HepG2 (cell line): ENCODE measurements at regions not wholly inside any gene's neighbourhood (a gene's known extent, or its start where the extent isn't known, plus 50 kb on each side); places are given as distances from the start of the nearest gene placed in this dataset.

ENCODE experiments used
- CENPBD1 ChIP-seq: sonication (generic); formaldehyde crosslinking; IDR thresholded peaks from 2 replicates; pipeline ENCODE4 v1.8.0; 2022; ENCODE audit warnings: missing genetic modification reagents, low read depth, mild to moderate bottlenecking, borderline replicate concordance
- CTCF ChIP-seq: sonication (generic); formaldehyde crosslinking; IDR thresholded peaks from 2 replicates; pipeline ENCODE4 v1.5.0; 2020; ENCODE audit warnings: mild to moderate bottlenecking, missing genetic modification reagents, moderate library complexity
- HMG20B ChIP-seq: conservative IDR thresholded peaks from 2 replicates; pipeline ENCODE4 v1.6.1; 2016; ENCODE audit warnings: missing genetic modification reagents, missing compliant biosample characterization
- MAZ ChIP-seq, 2 experiments: sonication (generic) in 1 of 2; formaldehyde crosslinking in 1 of 2; IDR thresholded peaks; 2 replicates each; pipeline versions ENCODE4 v1.5.0 to v1.6.1; 2012 to 2020; ENCODE audit warnings: low read depth in 2 of 2, mild to moderate bottlenecking in 2 of 2, borderline replicate concordance in 1 of 2, improper control_type of control experiment in 1 of 2, low read length in 1 of 2, missing genetic modification reagents in 1 of 2, moderate library complexity in 1 of 2
- MIXL1 ChIP-seq: IDR thresholded peaks from 2 replicates; pipeline ENCODE4 v1.6.1; 2016
- ZNF253 ChIP-seq: sonication (generic); formaldehyde crosslinking; IDR thresholded peaks from 2 replicates; pipeline ENCODE4 v1.8.0; 2022; ENCODE audit warnings: mild to moderate bottlenecking, missing genetic modification reagents, borderline replicate concordance
- ZNF605 ChIP-seq: sonication (generic); formaldehyde crosslinking; IDR thresholded peaks from 2 replicates; pipeline ENCODE4 v1.8.0; 2022; ENCODE audit warnings: mild to moderate bottlenecking, missing genetic modification reagents
- TF ChIP-seq, protein P1 (sequence below): sonication (generic); formaldehyde crosslinking; IDR thresholded peaks from 2 replicates; pipeline ENCODE4 v1.4.0; 2020; ENCODE audit warnings: missing genetic modification reagents
- TF ChIP-seq, protein P2 (sequence below): sonication (generic); formaldehyde crosslinking; IDR thresholded peaks from 2 replicates; pipeline ENCODE4 v1.4.0; 2020; ENCODE audit warnings: missing genetic modification reagents

GRCh38 chrX:97985096-97985495 lies 1101.4 kb downstream of the RPA4 start:
- no peak for TF ChIP-seq HMG20B (CRISPR knock-in tag)
- TF ChIP-seq CENPBD1 (CRISPR knock-in tag): no peak
- TF ChIP-seq ZNF605 (CRISPR knock-in tag): no peak
- TF ChIP-seq CTCF (CRISPR knock-in tag): no peak
- TF ChIP-seq, protein P1, sequence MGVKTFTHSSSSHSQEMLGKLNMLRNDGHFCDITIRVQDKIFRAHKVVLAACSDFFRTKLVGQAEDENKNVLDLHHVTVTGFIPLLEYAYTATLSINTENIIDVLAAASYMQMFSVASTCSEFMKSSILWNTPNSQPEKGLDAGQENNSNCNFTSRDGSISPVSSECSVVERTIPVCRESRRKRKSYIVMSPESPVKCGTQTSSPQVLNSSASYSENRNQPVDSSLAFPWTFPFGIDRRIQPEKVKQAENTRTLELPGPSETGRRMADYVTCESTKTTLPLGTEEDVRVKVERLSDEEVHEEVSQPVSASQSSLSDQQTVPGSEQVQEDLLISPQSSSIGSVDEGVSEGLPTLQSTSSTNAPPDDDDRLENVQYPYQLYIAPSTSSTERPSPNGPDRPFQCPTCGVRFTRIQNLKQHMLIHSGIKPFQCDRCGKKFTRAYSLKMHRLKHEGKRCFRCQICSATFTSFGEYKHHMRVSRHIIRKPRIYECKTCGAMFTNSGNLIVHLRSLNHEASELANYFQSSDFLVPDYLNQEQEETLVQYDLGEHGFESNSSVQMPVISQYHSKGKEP (CRISPR knock-in tag): no peak
- TF ChIP-seq, protein P2, sequence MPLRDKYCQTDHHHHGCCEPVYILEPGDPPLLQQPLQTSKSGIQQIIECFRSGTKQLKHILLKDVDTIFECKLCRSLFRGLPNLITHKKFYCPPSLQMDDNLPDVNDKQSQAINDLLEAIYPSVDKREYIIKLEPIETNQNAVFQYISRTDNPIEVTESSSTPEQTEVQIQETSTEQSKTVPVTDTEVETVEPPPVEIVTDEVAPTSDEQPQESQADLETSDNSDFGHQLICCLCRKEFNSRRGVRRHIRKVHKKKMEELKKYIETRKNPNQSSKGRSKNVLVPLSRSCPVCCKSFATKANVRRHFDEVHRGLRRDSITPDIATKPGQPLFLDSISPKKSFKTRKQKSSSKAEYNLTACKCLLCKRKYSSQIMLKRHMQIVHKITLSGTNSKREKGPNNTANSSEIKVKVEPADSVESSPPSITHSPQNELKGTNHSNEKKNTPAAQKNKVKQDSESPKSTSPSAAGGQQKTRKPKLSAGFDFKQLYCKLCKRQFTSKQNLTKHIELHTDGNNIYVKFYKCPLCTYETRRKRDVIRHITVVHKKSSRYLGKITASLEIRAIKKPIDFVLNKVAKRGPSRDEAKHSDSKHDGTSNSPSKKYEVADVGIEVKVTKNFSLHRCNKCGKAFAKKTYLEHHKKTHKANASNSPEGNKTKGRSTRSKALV (CRISPR knock-in tag): no peak
- TF ChIP-seq ZNF253 (CRISPR knock-in tag): no peak
- TF ChIP-seq MIXL1 (CRISPR knock-in tag): no peak
- no peak for TF ChIP-seq MAZ (IDR thresholded peaks at IDR 0.05; ENCODE audit: borderline replicate concordance, low read depth, low read length)
- no peak for TF ChIP-seq MAZ (CRISPR knock-in tag; IDR thresholded peaks at IDR 0.05; ENCODE audit: low read depth)
